ENCODE measurements at regions not wholly inside any gene's neighbourhood (a gene's known extent, or its start where the extent isn't known, plus 50 kb on each side); places are given as distances from the start of the nearest gene placed in this dataset.

DNA sequence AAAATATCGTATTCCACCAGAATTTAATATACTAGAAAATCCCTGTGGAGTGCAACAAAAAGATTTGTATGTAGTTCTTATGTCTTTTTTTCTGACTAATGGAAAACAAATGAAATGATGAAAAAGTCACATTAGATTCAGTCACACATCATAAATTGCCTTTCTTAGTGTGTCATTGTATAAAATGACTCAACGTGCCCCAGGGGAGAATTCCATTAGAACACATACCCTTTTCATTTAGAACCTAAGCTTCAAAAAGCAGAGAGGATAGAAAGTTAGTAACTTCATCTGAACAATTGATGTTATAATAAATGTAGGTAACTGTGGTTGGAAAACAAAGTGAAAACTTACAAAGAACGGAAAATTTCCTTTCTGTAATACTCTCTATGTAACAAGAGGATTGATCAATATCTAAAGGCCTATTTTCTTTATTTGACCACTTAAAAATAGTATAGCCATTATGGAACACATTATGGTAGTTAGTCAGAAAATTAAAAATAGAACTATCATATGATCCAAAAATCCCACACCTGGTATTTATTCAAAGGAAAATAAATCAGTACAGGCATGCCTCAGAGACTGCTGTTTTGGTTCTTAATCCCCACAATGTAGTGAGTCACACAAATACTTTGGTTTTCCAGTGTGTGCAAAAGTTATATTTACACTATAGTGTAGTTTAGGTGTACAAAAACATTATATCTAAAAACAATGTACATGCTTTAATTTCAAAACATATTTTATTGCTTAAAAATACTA is 1016.1 kb downstream of the KCNT2 start:
- peak; percentile 93 for DNase-seq
- TF ChIP-seq, protein P1, sequence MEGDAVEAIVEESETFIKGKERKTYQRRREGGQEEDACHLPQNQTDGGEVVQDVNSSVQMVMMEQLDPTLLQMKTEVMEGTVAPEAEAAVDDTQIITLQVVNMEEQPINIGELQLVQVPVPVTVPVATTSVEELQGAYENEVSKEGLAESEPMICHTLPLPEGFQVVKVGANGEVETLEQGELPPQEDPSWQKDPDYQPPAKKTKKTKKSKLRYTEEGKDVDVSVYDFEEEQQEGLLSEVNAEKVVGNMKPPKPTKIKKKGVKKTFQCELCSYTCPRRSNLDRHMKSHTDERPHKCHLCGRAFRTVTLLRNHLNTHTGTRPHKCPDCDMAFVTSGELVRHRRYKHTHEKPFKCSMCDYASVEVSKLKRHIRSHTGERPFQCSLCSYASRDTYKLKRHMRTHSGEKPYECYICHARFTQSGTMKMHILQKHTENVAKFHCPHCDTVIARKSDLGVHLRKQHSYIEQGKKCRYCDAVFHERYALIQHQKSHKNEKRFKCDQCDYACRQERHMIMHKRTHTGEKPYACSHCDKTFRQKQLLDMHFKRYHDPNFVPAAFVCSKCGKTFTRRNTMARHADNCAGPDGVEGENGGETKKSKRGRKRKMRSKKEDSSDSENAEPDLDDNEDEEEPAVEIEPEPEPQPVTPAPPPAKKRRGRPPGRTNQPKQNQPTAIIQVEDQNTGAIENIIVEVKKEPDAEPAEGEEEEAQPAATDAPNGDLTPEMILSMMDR (IDR thresholded peaks at IDR 0.05), result no peak
- no peaks in the 10 kb centered on the region for H3K27me3 Mint-ChIP-seq (ENCODE audit: insufficient read depth)
- H3K4me3 Mint-ChIP-seq, result peak overlapping the region; percentile 75
- H3K27ac Mint-ChIP-seq, result peak overlapping the region; percentile 92
- H3K9me3 Mint-ChIP-seq, result peaks cover 18% of the 10 kb centered on the region
- peaks cover 35% of the 10 kb centered on the region for H3K36me3 Mint-ChIP-seq (ENCODE audit: low read depth)
- H3K4me1 Mint-ChIP-seq (ENCODE audit: low read depth), result peaks cover 48% of the 10 kb centered on the region

DNA sequence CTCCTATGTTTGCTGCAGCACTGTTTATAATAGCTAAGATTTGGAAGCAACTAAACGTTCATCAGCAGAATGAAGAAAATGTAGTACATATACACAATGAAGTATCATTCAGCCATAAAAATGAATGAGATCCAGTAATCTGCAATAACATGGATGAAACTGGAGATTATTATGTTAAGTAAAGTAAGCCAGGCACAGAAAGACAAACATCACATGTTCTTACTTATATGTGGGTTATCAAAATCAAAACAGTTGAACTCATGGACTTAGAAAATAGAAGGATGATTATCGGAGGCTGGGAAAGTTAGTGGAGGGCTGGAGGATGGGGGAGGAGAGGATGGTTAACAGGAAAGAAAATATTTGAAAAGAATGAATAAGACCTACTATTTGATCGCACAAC is 1017.6 kb downstream of the KCNT2 start:
- Mint-ChIP-seq H3K27ac (peak overlapping the region; percentile 34; the same call in 1 of the 2 replicates), H3K36me3 (ENCODE audit: low read depth) (peaks cover 48% of the 10 kb centered on the region), H3K4me3 (no peak overlapping the region), H3K9me3 (peaks cover 21% of the 10 kb centered on the region), H3K4me1 (ENCODE audit: low read depth) (peaks cover 50% of the 10 kb centered on the region), H3K27me3 (ENCODE audit: insufficient read depth) (no peaks in the 10 kb centered on the region)
- no peak for DNase-seq
- TF ChIP-seq, protein P1 (IDR thresholded peaks at IDR 0.05), result no peak

DNA sequence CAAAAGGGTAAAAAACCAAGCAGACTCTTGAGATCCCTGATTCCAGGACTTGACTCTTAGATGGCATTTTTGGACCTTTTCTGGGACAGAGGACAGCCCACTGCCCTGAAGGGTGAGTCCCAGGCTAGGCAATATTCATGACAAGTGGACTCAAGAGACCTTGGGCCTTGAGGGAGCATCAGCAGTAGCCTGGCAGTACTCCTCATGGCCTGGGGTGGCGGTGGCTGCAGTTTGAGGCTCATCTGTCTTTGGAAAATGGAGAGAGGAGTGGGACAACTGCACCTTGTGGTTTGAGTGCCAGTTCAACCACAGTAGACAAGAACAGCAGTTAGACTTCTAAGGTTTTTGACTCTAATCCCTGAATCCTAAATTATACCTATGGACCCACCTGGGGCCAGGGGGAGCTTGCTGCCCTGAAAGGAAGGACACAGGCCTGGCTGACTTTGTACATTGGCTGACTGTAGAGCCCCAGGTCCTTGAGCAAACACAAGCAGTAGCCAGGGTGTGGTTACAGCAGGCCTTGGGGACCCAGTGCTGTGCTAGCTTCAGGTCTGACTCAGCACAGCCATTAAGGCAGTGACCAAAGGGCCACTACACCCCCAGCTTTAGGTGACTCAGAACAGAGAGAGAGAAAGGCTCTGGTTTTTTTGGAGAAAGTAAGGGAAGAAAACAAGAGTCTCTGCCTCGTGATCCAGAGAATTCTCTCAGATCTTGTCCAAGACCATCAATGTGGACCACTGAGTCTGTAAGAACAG is 1023.2 kb downstream of the KCNT2 start:
- peaks cover 21% of the 10 kb centered on the region for H3K9me3 Mint-ChIP-seq
- no peaks in the 10 kb centered on the region for H3K27me3 Mint-ChIP-seq (ENCODE audit: insufficient read depth)
- peaks cover 56% of the 10 kb centered on the region for H3K36me3 Mint-ChIP-seq (ENCODE audit: low read depth)
- no peak overlapping the region for H3K4me3 Mint-ChIP-seq
- DNase-seq, result no peak
- TF ChIP-seq, protein P1 (IDR thresholded peaks at IDR 0.05), result peak; percentile 19; the same call in 1 of the 2 replicates
- H3K4me1 Mint-ChIP-seq (ENCODE audit: low read depth), result peaks cover 28% of the 10 kb centered on the region
- peak overlapping the region; percentile 32 for H3K27ac Mint-ChIP-seq

DNA sequence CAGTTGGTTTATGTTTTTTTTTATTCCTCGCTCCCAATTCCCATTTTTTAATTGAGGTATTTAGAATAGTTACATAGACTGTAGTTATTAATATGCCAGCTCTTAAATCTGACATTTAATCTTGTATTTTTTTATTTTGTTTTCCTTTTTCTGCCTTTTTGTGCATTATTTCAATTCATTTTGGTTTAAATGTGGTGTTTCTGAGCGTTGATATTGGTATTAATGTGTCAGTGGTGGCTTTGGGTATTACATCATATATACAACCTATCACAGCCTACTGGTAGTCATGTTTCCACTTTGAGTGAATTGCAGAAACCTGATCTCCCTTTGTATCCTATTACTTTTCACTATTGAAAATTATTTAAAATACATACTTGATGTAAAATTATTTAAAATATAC is 1027.3 kb downstream of the KCNT2 start:
- peaks cover 19% of the 10 kb centered on the region for H3K36me3 Mint-ChIP-seq (ENCODE audit: low read depth)
- no peaks in the 10 kb centered on the region; the same call in 1 of the 2 replicates for H3K27me3 Mint-ChIP-seq (ENCODE audit: insufficient read depth)
- no peak overlapping the region for H3K4me3 Mint-ChIP-seq
- H3K27ac Mint-ChIP-seq, result no peak overlapping the region
- no peak for DNase-seq
- H3K9me3 Mint-ChIP-seq, result no peaks in the 10 kb centered on the region
- H3K4me1 Mint-ChIP-seq (ENCODE audit: low read depth), result peaks cover 41% of the 10 kb centered on the region
- TF ChIP-seq, protein P1 (IDR thresholded peaks at IDR 0.05), result peak; percentile 61

DNA sequence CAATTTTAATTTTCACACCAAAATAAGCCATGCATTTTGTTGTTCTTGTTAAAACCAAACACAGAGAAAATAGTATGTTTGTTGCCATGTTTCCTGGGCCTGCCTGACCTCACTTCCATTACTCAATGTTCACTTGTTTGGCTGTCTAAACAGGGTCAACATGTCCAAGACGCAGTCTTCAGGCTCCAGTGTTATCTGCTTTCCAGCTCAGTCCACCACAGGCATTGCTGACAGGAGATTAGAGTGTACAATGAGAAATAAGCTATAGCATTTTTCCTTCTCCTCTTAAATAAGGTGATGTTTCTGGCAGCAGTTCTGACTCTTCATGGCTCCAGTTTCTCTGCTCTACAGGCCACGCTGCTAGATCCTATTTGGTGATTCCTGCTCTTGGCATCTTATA is 1030.5 kb downstream of the KCNT2 start:
- Mint-ChIP-seq H3K4me1 (ENCODE audit: low read depth) (peaks cover 29% of the 10 kb centered on the region), H3K36me3 (ENCODE audit: low read depth) (peaks cover 12% of the 10 kb centered on the region), H3K27ac (peak overlapping the region; percentile 52; the same call in 1 of the 2 replicates), H3K4me3 (no peak overlapping the region), H3K27me3 (ENCODE audit: insufficient read depth) (no peaks in the 10 kb centered on the region; the same call in 1 of the 2 replicates), H3K9me3 (peaks cover 5% of the 10 kb centered on the region; the same call in 1 of the 2 replicates)
- TF ChIP-seq, protein P1 (IDR thresholded peaks at IDR 0.05), result no peak
- DNase-seq, result no peak
